Myocyte (in vitro differentiated cells): ENCODE measurements at regions not wholly inside any gene's neighbourhood (a gene's known extent, or its start where the extent isn't known, plus 50 kb on each side); places are given as distances from the start of the nearest gene placed in this dataset.

Experiments
- DNase-seq: peaks from one replicate; pipeline ENCODE4 v3.0.0-alpha.2; 2012; ENCODE audit warnings: low read depth

DNA sequence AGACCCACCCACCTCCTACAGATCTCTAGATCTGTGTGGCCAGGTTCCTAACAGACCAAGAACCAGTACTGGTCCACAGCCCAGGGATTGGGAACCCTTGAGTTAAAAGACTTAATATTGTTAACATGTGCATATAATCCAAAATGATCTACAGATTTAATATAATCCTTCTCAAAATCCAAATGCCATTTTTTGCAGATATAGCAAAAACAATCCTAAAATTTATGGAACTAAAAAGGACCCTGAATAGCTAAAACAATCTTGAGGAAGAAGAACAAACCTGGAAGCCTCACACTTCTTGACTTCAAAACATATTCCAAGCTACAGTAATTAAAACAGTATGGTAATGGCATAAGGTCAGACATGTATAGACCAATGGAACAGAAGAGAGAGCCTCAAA, 206.9 kb upstream of the SIX2 start:
- DNase-seq = no peak

GRCh38 chr2:45214550-45214949, 205.3 kb upstream of the SIX2 start:
- DNase-seq = no peak

GRCh38 chr2:45212953-45213635, 203.8 kb upstream of the SIX2 start:
- DNase-seq = no peak

GRCh38 chr2:45211636-45212035, 202.4 kb upstream of the SIX2 start:
- no peak for DNase-seq

- peak; percentile 50 for DNase-seq
Observed at GRCh38 chr2:45210462-45211195, 201.4 kb upstream of the SIX2 start.

GRCh38 chr2:45209875-45210274, 200.6 kb upstream of the SIX2 start:
- DNase-seq = no peak

- no peak for DNase-seq
Observed at GRCh38 chr2:45209302-45209701, 200.1 kb upstream of the SIX2 start.

- DNase-seq = no peak
Observed at GRCh38 chr2:45207101-45207500, 197.8 kb upstream of the SIX2 start.

DNA sequence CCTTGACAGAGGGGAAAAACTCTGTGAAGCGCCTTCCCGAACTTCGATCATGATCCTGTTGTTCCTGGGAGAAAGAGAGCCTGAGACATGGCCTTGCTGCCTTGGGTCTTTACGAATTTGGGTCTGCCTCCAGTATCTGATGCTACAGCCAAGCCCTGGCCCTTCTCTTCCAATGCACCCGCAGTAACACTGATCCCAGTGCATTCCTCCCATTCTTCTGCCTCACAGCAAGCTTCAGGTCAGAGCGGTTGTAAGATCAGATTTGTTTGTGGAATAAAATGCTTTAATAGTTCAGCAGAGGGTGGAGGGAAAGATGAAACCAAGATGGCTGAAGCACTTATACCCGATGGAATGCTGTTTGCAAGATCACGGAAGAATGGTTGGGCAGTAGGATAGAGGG, 196.7 kb upstream of the SIX2 start:
- DNase-seq = no peak

DNA sequence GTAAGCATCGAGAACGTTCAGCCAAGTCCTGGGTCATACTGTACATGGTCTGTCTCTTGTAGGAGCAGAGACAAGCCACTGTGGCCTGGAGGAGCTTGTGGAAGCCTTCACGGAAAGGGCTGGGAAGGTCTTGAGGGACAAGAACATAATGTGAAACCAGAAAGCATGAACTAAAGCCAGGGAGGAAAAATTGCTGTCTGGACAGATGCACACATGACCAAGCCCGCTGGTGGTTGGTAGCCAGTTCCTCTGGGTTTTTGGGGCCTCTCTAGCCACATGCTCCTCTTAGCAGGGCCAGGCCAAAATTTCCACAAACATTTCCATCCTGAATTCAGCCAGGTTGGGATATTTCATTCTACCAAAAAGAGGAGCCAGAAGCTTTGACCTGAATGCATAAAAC, 196.2 kb upstream of the SIX2 start:
- no peak for DNase-seq

DNA sequence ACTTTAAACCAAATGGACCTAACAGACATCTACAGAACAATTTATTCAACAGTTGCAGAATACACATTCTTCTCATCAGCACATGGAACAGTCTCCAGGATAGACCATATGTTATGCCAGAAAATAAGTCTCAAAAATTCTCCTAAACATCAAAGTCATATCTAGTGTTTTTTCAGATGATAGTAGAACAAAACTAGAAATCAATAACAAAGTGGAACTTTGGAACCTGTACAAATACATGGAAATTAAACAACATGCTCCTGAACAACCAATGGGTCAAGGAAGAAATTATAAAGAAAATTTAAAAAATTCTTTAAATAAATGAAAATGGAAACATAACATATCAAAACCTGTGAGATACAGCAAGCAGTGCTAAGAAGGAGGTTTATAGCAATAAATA, 194.1 kb upstream of the SIX2 start:
- DNase-seq = no peak

- peak; percentile 89 for DNase-seq
Observed at GRCh38 chr2:45199973-45200372, 190.7 kb upstream of the SIX2 start.

GRCh38 chr2:45195916-45196315, 186.7 kb upstream of the SIX2 start:
- no peak for DNase-seq

GRCh38 chr2:45194596-45194995, 185.3 kb upstream of the SIX2 start:
- DNase-seq = no peak

DNA sequence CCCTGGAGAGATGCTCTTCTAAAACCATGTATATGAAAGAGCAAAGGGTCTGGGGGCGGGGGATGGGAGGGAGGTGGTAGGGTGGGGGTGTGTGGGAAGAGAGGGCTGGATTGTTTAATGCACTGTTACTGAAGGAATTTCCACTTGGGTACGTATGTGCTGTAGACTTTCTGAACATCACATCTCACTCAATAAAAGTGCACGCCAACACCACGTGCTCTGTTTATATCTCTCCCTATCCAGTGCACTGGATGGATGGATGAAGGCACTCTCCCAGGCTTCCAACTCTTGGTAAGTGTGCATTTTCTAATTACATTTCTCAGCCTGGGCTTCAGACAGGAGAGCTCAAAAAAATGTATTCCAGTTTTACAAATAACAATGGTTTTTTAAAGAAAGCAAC, 184.3 kb upstream of the SIX2 start:
- no peak for DNase-seq

DNA sequence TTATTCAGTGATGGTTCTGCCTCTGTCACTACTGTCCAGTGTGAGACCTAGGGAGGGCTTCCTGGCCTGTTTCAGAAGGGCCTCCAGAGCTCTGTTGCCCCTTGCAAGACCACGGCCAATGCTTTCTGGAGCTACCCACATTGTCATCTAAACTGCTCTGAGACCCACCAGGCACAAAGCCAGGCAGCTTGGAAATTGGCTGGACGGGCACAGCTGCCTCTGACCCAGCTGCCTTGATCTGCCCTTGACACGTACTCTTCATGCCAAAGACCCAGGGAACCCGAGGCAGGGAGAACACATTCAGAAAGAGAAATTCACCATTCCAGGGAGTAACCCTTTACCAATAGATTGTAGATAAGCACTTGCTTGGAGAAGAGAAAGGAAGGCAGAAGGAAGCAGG, 183.7 kb upstream of the SIX2 start:
- DNase-seq = peak; percentile 75

DNA sequence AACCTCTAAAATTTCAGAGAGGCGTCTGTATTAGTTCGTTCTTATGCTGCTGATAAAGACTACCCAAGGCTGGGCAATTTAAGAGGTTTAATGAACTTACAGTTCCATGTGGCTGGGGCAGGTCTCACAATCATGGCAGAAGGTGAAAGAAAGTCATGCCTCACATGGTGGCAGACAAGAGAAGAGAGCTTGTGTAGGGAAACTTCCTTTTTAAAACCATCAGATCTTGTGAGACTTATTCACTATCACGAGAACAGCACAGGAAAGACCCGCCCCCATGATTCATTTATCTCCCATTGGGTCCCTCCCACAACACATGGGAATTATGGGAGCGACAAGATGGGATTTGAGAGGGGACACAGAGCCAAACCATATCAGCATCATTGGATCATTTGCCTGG, 183.2 kb upstream of the SIX2 start:
- DNase-seq = peak; percentile 57

DNA sequence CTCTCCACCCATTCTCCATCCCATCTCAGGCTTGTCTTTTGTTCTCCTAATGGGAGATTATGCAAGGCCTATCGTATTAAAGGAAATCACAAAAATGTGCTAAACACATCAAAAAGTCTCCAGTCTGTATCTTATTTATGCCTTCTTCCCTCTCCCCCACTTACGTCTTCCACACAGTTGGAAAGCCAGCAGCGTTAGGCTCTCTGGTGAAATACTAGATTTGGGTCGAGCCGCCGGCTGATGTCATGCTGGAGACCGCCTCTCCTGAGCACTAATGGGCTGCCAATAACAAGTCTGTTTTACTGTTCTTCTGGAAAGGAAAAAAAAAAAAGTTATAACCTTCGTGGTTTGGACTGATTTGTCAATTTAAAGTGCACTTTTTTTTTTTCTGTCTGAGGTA, 182.7 kb upstream of the SIX2 start:
- peak; percentile 88 for DNase-seq

- DNase-seq = peak; percentile 98
Observed at GRCh38 chr2:45191146-45191863, 182.1 kb upstream of the SIX2 start.

DNA sequence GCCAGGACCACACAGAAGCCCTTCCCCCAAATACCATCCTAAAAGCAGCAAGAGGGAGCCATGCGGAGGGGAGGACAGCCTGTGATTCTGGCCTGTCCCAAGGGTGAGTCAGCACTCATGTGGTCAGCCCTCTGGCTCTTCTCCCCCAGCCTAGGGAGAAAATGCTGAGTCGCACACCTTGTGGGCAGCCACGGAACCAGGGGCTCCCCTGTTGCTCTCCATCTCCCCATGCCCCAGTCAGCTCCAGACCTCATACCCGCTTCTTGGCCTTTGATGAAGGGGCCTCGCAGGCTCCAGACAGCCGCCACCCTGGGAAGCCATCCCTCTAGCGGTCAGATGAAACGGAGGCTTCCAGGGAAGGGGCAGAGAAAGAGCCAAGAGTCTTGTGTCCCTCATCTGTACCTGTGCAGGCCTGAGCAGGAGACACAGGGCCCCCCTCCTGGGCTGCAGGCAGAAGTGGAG, 181.3 kb upstream of the SIX2 start:
- DNase-seq = peak; percentile 97

- DNase-seq = peak; percentile 66
Observed at GRCh38 chr2:45184606-45185005, 175.4 kb upstream of the SIX2 start.

- DNase-seq = peak; percentile 69
Observed at GRCh38 chr2:45182667-45183295, 173.5 kb upstream of the SIX2 start.
